ENCODE measurements at regions not wholly inside any gene's neighbourhood (a gene's known extent, or its start where the extent isn't known, plus 50 kb on each side); places are given as distances from the start of the nearest gene placed in this dataset.
A peak's percentile ranks its signal among the peaks of the same experiment; 100 is the strongest.
"Not testable (repeated sequence)": the region's sequence is repeated elsewhere in the genome, so short reads cannot be mapped to it uniquely, and the experiment has no call there.

GRCh38 chr12:4822572-4822971 lies 87.1 kb upstream of the KCNA1 start:
- DNase-seq: no peak

DNA sequence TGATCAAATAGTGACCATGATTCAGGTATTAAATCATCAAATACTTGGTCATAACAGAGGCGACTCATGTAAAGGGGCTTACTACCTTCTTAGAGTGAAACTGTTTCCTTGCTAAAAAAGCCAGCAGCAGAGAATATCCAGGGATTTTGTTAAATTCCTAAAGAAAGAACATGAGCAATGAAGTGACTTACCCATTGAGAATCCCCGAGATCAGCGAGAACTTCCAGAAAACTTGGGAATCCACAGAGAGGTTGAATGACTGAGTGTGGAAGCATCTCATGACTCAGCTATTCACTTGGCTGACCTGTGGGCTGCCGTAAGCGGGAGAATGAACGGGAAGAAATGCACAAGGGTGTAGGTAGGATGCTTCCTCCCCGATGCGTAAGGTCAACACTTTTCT lies 85.3 kb upstream of the KCNA1 start:
- DNase-seq: no peak

- DNase-seq: no peak
Observed at GRCh38 chr12:4825011-4825858, 84.5 kb upstream of the KCNA1 start.

DNA sequence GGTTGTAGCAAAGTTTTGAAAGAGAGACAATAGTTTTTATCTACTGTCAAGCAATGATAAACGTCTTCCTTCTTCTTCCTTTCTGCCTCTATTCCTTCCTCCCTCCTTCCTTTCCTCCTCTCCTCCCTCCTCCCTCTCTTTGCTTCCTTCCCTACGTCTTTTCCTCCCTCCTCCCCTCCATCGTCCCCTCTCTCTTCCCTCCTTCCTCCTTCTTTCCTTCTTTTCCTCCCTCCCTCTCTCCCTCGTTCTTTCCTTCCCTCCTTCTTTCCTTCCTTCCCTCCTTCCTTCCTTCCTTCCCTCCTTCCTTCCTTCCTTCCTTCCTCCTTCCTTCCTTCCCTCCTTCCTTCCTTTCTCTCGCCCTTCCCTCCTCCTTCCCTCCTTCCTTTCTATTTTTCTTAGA lies 82.8 kb upstream of the KCNA1 start:
- DNase-seq: no peak

DNA sequence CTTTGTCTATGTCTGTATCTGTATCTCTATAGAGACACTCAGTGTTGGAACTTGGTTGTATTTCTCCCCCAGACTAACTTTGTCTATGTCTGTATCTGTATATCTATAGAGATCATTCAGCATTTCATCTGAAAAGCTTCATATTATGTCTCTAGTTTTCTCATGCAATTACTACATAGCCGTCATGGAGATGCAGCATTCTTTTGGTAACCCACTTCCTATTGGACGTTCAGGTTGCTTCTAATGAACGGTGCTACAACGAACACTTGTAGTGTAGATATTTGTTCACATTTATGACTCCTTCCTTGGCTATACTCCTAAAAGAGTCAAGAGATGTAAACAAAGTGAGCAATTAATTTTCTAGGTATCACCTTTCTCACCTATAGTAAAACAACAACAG lies 81.5 kb upstream of the KCNA1 start:
- DNase-seq: no peak

DNA sequence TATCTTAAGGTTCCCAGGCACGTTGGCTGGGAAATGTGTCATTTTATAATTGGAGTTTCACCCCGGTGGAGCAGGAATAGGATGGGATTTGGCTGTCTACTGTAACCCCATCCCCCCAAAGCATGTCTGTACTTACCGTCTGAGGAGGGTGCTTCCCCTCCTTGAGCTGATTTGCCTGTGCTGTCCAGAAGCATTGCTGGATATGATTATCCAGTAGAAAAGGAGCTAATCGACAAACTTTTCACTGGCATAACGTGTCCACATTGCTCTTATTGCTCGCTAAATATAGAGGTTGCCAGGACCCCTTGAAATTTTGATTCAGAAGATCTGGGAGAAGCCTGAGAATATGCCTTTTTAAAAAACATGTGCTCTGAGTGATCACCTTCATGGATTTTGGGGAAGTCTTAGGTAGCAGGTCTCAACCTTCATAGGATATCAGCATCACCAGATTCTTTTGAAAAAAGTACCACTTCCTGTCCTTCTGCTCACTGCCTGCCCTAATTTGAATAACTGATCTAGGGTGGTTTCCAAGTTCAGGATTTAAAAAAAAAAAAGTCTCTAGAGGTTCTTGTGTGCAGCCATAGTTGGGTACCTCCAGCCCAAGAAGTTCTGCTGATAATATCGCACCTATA lies 80.4 kb upstream of the KCNA1 start:
- DNase-seq: no peak

DNA sequence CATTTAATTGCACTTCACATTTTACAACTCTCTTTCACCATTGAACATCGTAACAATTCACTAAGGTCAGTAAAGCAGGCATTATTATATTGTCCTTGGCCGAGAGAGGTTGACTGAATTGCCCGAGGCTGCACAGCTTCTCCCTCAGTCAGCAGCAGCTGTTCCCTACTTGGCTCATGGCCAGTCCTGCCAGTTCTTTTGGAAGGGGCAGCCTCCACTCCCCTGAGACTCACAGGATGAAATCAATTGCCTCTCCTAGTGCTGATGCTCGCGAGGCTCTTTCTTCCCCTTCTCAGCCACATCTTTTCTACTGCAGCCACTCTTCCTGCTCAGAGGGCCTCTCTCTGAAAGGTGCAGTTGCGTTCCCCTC lies 79.9 kb upstream of the KCNA1 start:
- no peak for DNase-seq

DNA sequence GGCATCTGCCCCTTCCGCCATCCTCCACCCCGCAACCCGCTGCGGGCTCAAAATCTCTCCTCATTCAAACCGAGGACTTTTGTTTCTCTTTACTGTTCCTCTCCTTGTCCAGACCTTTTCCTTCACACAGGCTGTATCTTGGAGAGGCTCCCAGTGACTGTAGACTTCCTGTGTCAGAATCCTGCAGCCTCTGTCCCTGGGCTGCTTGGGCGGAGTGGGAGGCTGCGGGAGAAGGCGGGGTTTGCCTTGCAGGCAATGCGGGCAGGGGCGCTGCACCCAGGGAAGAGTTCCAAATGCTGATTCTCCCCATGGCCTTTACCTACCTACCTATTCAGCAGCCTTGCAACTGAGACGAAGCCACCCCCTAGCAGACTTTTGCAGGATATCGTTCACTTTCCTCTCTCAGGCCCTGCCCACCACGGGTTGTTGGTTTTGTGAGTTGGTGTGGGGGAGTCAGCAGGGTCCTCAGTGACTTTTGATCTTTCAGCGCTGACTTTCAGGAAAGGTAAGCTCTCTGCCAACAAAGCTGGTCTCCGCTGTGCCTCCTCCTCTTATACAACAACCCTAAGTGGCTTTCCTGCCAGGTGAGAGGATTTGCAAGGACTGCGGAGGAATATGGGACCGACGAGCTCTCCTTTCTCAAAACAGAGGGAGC lies 79.0 kb upstream of the KCNA1 start:
- DNase-seq: no peak

- DNase-seq: no peak
Observed at GRCh38 chr12:4833053-4833452, 76.7 kb upstream of the KCNA1 start.

GRCh38 chr12:4833524-4833923 lies 76.2 kb upstream of the KCNA1 start:
- no peak for DNase-seq

- DNase-seq: not testable (repeated sequence)
Observed at GRCh38 chr12:4842401-4842800, 67.3 kb upstream of the KCNA1 start.

- DNase-seq: no peak
Observed at GRCh38 chr12:4843907-4844306, 65.8 kb upstream of the KCNA1 start.

GRCh38 chr12:4847713-4848112 lies 62.0 kb upstream of the KCNA1 start:
- no peak for DNase-seq

DNA sequence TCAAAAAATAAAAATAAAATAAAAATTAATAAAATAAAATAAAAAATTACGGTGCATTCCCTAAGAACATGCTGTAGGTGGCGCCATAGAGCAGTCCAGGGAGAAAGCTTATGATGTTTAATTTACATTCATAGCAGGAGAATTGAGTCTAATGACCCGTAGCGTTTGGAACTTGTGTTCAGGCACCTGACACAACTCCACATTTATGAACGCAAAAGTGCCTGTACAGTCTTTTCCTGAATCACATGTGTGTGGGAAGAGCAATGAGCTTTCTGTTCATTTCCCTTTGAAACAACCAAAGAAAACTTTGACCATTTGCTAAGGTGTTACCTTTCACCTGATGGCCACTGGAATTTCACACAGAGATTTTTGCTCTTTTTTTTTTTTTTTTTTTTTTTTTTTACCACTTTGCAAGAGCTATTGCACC lies 60.6 kb upstream of the KCNA1 start:
- no peak for DNase-seq

DNA sequence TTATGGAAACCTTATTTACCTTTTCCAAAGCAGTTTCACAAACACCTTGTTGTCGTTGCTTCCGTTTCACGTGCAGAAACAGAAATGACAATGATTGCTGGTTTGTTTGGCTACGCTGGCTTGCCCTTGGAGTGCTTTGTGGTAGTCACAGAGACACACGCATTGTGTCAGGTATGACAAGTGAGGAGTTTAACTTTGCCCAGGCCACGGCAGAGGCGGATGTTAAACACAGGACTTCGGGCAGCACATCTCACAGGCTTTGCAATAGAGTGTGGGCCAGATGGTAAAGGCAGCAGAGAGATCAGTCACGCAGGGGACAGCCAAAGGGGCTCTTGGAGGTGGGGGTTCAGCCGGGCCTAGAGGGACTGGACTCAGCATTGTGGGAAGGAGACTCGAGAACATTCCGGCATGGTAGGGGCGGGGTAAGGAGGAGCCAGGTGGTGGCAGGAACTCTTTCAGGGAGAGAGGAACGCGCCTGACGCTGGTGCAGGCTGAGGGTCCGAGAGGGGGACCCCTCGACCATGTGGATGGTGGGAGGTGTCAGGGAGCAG lies 59.8 kb upstream of the KCNA1 start:
- no peak for DNase-seq

DNA sequence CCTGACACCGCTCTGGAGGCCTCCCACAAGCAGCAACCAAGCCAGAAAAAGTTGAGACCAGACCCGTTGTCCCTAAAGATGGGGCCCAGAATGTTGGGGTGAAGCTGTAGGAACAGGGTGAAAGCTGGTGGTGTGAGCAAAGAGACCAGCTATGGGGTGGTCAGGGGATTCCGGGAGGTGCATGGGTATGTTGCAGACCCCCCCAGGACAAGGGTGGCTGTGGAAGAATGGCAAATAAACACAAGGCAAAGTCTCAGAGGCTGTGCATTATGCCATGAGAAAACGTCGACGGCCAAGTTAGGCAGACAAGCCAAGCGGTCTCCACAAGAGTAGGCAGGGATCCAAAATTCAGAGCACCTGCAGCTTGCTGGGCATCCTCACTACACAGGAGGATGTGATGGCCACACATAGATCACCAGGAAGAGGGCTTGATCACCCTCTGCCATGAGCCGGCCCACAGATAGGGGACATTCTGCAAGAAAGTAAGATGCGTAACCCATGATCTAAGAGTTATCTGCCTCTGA lies 58.8 kb upstream of the KCNA1 start:
- no peak for DNase-seq

- DNase-seq: no peak
Observed at GRCh38 chr12:4852308-4852707, 57.4 kb upstream of the KCNA1 start.

DNA sequence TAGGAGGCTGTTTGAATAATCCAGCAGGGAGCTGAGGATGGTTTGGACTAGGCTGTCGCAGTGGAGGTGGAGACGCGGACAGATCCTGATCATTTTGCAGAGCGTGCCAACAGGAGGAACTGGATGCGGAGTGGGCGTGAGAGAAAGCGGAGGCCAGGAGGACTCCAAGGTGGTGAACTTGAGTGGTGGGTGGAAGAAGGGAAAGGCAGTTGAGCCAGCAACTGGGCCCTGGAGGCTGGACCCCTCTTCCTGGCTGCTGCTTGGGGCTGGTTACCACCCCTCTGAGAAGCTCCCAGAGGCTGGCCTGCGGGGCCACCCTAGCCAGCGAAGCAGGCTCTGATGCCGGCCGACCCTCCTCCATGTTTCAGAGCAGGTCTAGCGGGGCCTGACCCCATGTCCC lies 56.8 kb upstream of the KCNA1 start:
- no peak for DNase-seq

- DNase-seq: peak; percentile 44 to 52
Observed at GRCh38 chr12:4855121-4855924, 54.4 kb upstream of the KCNA1 start.

DNA sequence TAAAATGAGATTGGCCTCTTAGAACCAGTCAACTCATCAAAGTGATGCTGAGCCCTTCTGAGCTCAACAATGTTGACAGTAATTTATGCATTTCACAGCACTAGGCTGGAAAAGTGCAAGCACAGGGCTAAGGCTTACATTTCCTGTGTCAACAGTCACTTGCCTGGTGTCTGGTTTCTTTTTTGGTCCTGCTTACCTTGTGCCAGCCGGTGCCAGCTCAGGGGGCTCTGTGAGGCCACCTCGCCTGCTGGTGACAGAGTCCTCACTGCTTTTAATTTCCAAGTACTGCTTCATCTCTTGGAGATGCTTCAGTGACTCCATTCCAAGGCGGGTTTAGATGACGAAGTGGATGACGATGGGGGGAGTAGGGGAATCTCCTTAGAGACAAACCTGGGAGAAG lies 53.1 kb upstream of the KCNA1 start:
- no peak for DNase-seq

DNA sequence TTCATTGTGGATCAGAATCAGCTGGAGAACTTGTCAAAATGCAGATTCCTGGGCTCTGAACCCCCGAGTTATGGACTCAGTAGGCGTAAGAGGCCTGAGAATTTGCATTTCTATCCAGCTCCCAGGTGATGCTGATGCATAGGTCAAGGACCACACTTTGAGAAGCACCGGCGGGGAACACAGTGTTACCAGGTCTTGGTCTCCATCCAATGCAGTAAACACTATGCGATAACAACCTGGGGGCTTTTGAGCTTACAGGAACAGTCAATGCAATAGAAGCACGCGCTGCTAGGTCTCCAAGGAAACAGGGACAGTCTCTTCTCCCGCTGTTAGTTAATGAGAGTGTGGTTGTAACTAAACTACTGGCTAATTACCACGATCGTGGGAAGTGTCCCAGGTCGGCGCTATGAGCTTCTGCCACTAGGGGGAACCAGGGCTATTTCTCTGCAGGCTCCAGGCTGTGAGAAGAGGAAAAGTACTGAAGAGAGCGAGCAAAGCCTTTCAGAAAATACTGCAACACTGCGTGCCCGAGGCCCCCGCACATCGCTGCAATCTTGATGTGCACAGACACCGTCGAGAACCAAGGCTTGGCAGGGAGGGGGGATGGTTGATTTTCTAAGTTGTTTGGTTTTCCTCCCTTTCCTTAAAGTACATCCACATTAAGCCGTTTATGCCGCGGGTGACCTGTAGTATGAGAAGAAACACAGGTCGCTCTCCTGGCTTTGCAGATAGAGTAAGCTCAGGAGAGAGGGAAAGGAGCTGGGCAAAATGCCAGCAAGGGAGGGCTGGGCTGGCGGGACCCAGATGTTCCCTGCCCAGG lies 52.0 kb upstream of the KCNA1 start:
- DNase-seq: peak; percentile 84

DNA sequence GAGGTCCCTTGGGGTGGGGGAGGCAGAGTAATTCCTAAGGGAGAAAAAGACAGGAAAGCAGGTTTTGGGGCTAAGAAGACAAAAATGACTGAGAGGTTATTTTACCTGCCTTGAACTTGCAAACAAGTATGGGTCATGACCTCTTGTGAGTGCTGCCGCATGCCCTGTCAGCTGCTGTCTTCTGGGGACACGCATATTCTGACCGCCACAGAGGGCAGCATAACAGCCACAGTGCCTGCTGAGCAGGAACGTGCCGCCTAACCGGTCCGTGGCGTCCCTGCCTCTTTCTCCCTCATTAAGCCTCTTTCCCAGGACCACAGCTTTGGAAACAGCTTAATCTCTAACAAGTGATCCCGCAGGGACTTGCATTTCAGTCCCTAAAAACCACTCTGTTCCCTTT lies 51.3 kb upstream of the KCNA1 start:
- no peak for DNase-seq

Measured in activated T-cell treated with anti-CD3 and anti-CD28 coated beads, Interleukin-2, amount 50 U/mL, for 48 hours (primary cell).